H9 (cell line): ENCODE measurements at regions not wholly inside any gene's neighbourhood (a gene's known extent, or its start where the extent isn't known, plus 50 kb on each side); places are given as distances from the start of the nearest gene placed in this dataset.

ENCODE experiments used
- DNase-seq: peaks from one replicate; pipeline ENCODE4 v3.0.0-alpha.2; 2017
- H2AFZ ChIP-seq: one replicate; pipeline ENCODE4 v1.6.1; 2013; ENCODE audit warnings: mild to moderate bottlenecking, low read length, control low read depth, moderate library complexity
- H2AK5ac ChIP-seq: 2 replicates; pipeline ENCODE4 v1.6.1; 2013; ENCODE audit warnings: low read length, control low read depth, mixed read lengths; ENCODE audit not compliant: insufficient read length
- H2BK120ac ChIP-seq: one replicate; pipeline ENCODE4 v1.6.1; 2013; ENCODE audit warnings: low read depth, mild to moderate bottlenecking, low read length, control low read depth, inconsistent platforms; ENCODE audit not compliant: poor library complexity, severe bottlenecking
- H2BK12ac ChIP-seq: 2 replicates; pipeline ENCODE4 v1.6.1; 2013; ENCODE audit warnings: low read length, control low read depth, mixed read lengths, low read depth; ENCODE audit not compliant: insufficient read length
- H2BK15ac ChIP-seq: 2 replicates; pipeline ENCODE4 v1.6.1; 2013; ENCODE audit warnings: low read depth, low read length, control low read depth
- H2BK20ac ChIP-seq: one replicate; pipeline ENCODE4 v1.6.1; 2013; ENCODE audit warnings: low read depth, mild to moderate bottlenecking, low read length, control low read depth, inconsistent platforms; ENCODE audit not compliant: poor library complexity, severe bottlenecking
- H2BK5ac ChIP-seq: 2 replicates; pipeline ENCODE4 v1.6.1; 2013; ENCODE audit warnings: low read length, control low read depth, mixed read lengths; ENCODE audit not compliant: insufficient read length
- H3K14ac ChIP-seq: 2 replicates; pipeline ENCODE4 v1.6.1; 2013; ENCODE audit warnings: low read length, control low read depth; ENCODE audit not compliant: insufficient read depth
- H3K18ac ChIP-seq: 2 replicates; pipeline ENCODE4 v1.6.1; 2013; ENCODE audit warnings: low read depth, mild to moderate bottlenecking, mixed read lengths, low read length, control low read depth; ENCODE audit not compliant: insufficient read length
- H3K23ac ChIP-seq: 2 replicates; pipeline ENCODE4 v1.6.1; 2013; ENCODE audit warnings: low read length, control low read depth, mixed read lengths, low read depth; ENCODE audit not compliant: insufficient read length
- H3K23me2 ChIP-seq: 2 replicates; pipeline ENCODE4 v1.6.1; 2013; ENCODE audit warnings: low read depth, mild to moderate bottlenecking, mixed read lengths, low read length, control low read depth; ENCODE audit not compliant: insufficient read length, poor library complexity, severe bottlenecking
- H3K27ac ChIP-seq: 2 replicates; pipeline ENCODE4 v1.5.1; 2013; ENCODE audit warnings: low read length, control low read depth, mixed read lengths, low read depth; ENCODE audit not compliant: insufficient read length
- H3K27me3 ChIP-seq: 2 replicates; pipeline ENCODE4 v1.6.1; 2013; ENCODE audit warnings: low read length, control low read depth, inconsistent platforms; ENCODE audit not compliant: insufficient read depth
- H3K4ac ChIP-seq: 2 replicates; pipeline ENCODE4 v1.6.1; 2013; ENCODE audit warnings: low read depth, mild to moderate bottlenecking, control low read depth, inconsistent platforms, low read length, moderate library complexity
- H3K4me1 ChIP-seq: 2 replicates; pipeline ENCODE4 v1.6.1; 2013; ENCODE audit warnings: low read length, control low read depth, inconsistent platforms; ENCODE audit not compliant: insufficient read depth
- H3K4me2 ChIP-seq: 2 replicates; pipeline ENCODE4 v1.6.1; 2013; ENCODE audit warnings: low read length, control low read depth, mixed read lengths; ENCODE audit not compliant: insufficient read length, insufficient read depth
- H3K56ac ChIP-seq: 2 replicates; pipeline ENCODE4 v1.6.1; 2013; ENCODE audit warnings: low read depth, mild to moderate bottlenecking, mixed read lengths, low read length, control low read depth; ENCODE audit not compliant: insufficient read length
- H3K79me1 ChIP-seq: 2 replicates; pipeline ENCODE4 v1.6.1; 2013; ENCODE audit warnings: low read depth, mild to moderate bottlenecking, moderate library complexity, low read length, control low read depth, inconsistent platforms; ENCODE audit not compliant: insufficient read depth, poor library complexity, severe bottlenecking
- H3K79me2 ChIP-seq: 2 replicates; pipeline ENCODE4 v1.6.1; 2013; ENCODE audit warnings: low read length, control low read depth, inconsistent platforms; ENCODE audit not compliant: insufficient read depth
- H3K9ac ChIP-seq: 2 replicates; pipeline ENCODE4 v1.6.1; 2013; ENCODE audit warnings: low read length, control low read depth, mixed read lengths; ENCODE audit not compliant: insufficient read length; ENCODE audit errors: extremely low read depth
- H3K9me3 ChIP-seq: one replicate; pipeline ENCODE4 v1.6.1; 2013; ENCODE audit warnings: low read depth, low read length, inconsistent platforms; ENCODE audit not compliant: control insufficient read depth
- H3T11ph ChIP-seq: one replicate; pipeline ENCODE4 v1.6.1; 2013; ENCODE audit warnings: mild to moderate bottlenecking, low read length, control low read depth, inconsistent platforms
- H4K20me1 ChIP-seq: one replicate; pipeline ENCODE4 v1.6.1; 2013; ENCODE audit not compliant: control insufficient read depth, insufficient read length, insufficient read depth
- H4K5ac ChIP-seq: 2 replicates; pipeline ENCODE4 v1.6.1; 2013; ENCODE audit warnings: low read depth, mild to moderate bottlenecking, mixed read lengths, low read length, control low read depth; ENCODE audit not compliant: insufficient read length
- H4K8ac ChIP-seq: replicated peaks from 2 replicates; pipeline ENCODE4 v1.6.1; 2013; ENCODE audit warnings: low read length, control low read depth, mixed read lengths, low read depth; ENCODE audit not compliant: insufficient read length
- H4K91ac ChIP-seq: 2 replicates; pipeline ENCODE4 v1.6.1; 2013; ENCODE audit warnings: low read depth, mild to moderate bottlenecking, moderate library complexity, mixed read lengths, low read length, control low read depth; ENCODE audit not compliant: insufficient read length
- H3K27ac Mint-ChIP-seq, 3 experiments: 2 replicates in 2 of 3; 3 replicates in 1 of 3; pipeline ENCODE4 v1.8.0; 2020 to 2021; ENCODE audit warnings: mixed read lengths in 3 of 3, mild to moderate bottlenecking in 1 of 3, moderate library complexity in 1 of 3
- H3K27me3 Mint-ChIP-seq: 2 replicates; pipeline ENCODE4 v1.8.0; 2021; ENCODE audit warnings: low read depth, mild to moderate bottlenecking, moderate library complexity, mixed read lengths
- H3K36me3 Mint-ChIP-seq, 3 experiments: 2 replicates in 2 of 3; 3 replicates in 1 of 3; pipeline ENCODE4 v1.8.0; 2020 to 2021; ENCODE audit warnings: low read depth in 3 of 3, mixed read lengths in 3 of 3; ENCODE audit not compliant: insufficient read depth in 1 of 3
- H3K4me1 Mint-ChIP-seq, 2 experiments: 2 replicates each; pipeline ENCODE4 v1.8.0; 2020; ENCODE audit warnings: mixed read lengths in 2 of 2
- H3K4me3 Mint-ChIP-seq, 2 experiments: 2 replicates in 1 of 2; 3 replicates in 1 of 2; pipeline ENCODE4 v1.8.0; 2020 to 2021; ENCODE audit warnings: mild to moderate bottlenecking in 2 of 2, mixed read lengths in 2 of 2, moderate library complexity in 1 of 2
- H3K9me3 Mint-ChIP-seq, 2 experiments: 2 replicates in 1 of 2; 3 replicates in 1 of 2; pipeline ENCODE4 v1.8.0; 2020; ENCODE audit warnings: mild to moderate bottlenecking in 2 of 2, mixed read lengths in 2 of 2, moderate library complexity in 1 of 2
- CTCF ChIP-seq: fragments of 200-600 bp; sonication (generic); conservative IDR thresholded peaks from 3 replicates; pipeline ENCODE4 v1.8.0; 2021; ENCODE audit warnings: antibody characterized with exemption, mild to moderate bottlenecking
- WGBS: extraction: QIAGEN DNeasy Blood & Tissue Kit; methylation state at CpG from one replicate; pipeline ENCODE4 v1.1.7; 2013; ENCODE audit warnings: missing lambda C conversion rate, low lambda C conversion rate, mixed read lengths; ENCODE audit not compliant: insufficient read length; ENCODE audit errors: extremely low coverage; 5-methylcytosine and 5-hydroxymethylcytosine counted together

- Mint-ChIP-seq H3K9me3 (no peaks in the 10 kb centered on the region), H3K27me3 (peaks cover 4% of the 10 kb centered on the region; the same call in 1 of the 2 replicates), H3K27ac (no peak overlapping the region; a peak in 1 of 7 replicates), H3K4me1 (peaks cover 59 to 65% of the 10 kb centered on the region in 2 experiments), H3K4me3 (no peak overlapping the region), H3K36me3 (no peaks in the 10 kb centered on the region)
- no peaks in the 10 kb centered on the region for H3K79me2 ChIP-seq
- no peaks in the 10 kb centered on the region for H3K27me3 ChIP-seq
- H4K5ac ChIP-seq: no peak overlapping the region
- no peak overlapping the region for H4K91ac ChIP-seq
- TF ChIP-seq CTCF: no peak
- no peaks in the 10 kb centered on the region for H3K79me1 ChIP-seq
- no peak overlapping the region for H3K56ac ChIP-seq
- H4K20me1 ChIP-seq: no peaks in the 10 kb centered on the region
- H2BK120ac ChIP-seq: no peak overlapping the region
- H2BK15ac ChIP-seq: no peak overlapping the region
- H3K27ac ChIP-seq: no peak overlapping the region
- H4K8ac ChIP-seq: no peak overlapping the region
- H3K4ac ChIP-seq: no peak overlapping the region
- peaks cover 16% of the 10 kb centered on the region for H3K4me1 ChIP-seq
- DNase-seq: no peak
- H2BK12ac ChIP-seq: no peak overlapping the region
- no peak overlapping the region for H3T11ph ChIP-seq
- H3K23me2 ChIP-seq: no peaks in the 10 kb centered on the region
- no CpG with 5 or more reads among the region's 5 CpGs for WGBS
- H3K4me2 ChIP-seq: no peak overlapping the region
- no peak overlapping the region for H2BK20ac ChIP-seq
- no peak overlapping the region for H3K18ac ChIP-seq
- no peak overlapping the region for H3K14ac ChIP-seq
- H3K23ac ChIP-seq: no peak overlapping the region
- H2BK5ac ChIP-seq: no peak overlapping the region
- H2AFZ ChIP-seq: no peak overlapping the region
- no peaks in the 10 kb centered on the region for H3K9me3 ChIP-seq
- H3K9ac ChIP-seq: no peak overlapping the region
- no peak overlapping the region for H2AK5ac ChIP-seq
Observed at GRCh38 chr10:28806488-28806941, 129.2 kb downstream of the BAMBI start.
